Activated CD8-positive, alpha-beta memory T cell treated with anti-CD3 and anti-CD28 coated beads for 36 hours (primary cell): ENCODE measurements at regions not wholly inside any gene's neighbourhood (a gene's known extent, or its start where the extent isn't known, plus 50 kb on each side); places are given as distances from the start of the nearest gene placed in this dataset.
"Not testable (repeated sequence)": the region's sequence is repeated elsewhere in the genome, so short reads cannot be mapped to it uniquely, and the experiment has no call there.

Source experiments
- CTCF ChIA-PET: fragments of 350-600 bp; sonication (Branson Sonifier 250); formaldehyde crosslinking; loops from one replicate; lab custom pipeline; 2021; ENCODE audit warnings: antibody characterized with exemption; lab: Charles Lee
- POLR2A ChIA-PET: fragments of 350-600 bp; sonication (Branson Sonifier 250); formaldehyde crosslinking; loops from one replicate; lab custom pipeline; 2021; ENCODE audit warnings: antibody characterized with exemption; lab: Charles Lee

GRCh38 chr11:110347660-110348059 is 51.2 kb upstream of the RDX start:
- ChIA-PET POLR2A (no interaction called here), CTCF (no interaction called here)

- ChIA-PET POLR2A (interaction anchor here (0.8 to 1.6 kb wide), 3 partner anchors 20 to 24 kb away, joined by 3 to 18 read pairs (median 4); no protein-coding TSS in a partner anchor), CTCF (interaction anchor here (1.0 kb wide), 2 partner anchors 8 to 53 kb away, joined by 3 to 6 read pairs; partner anchors contain the start of gene RDX)
Observed at GRCh38 chr11:110349138-110349996, 53.0 kb upstream of the RDX start.

GRCh38 chr11:110349997-110350383 is 53.6 kb upstream of the RDX start:
- ChIA-PET POLR2A (interaction anchor here (1.0 to 1.6 kb wide), 2 partner anchors 21 to 22 kb away, joined by 4 to 18 read pairs; no protein-coding TSS in a partner anchor), CTCF (interaction anchor here (1.0 kb wide), 2 partner anchors 8 to 54 kb away, joined by 3 to 6 read pairs; partner anchors contain the start of gene RDX)

GRCh38 chr11:110355011-110355744 is 58.8 kb upstream of the RDX start:
- CTCF ChIA-PET, result interaction anchor here (0.6 to 1.0 kb wide), 2 partner anchors 18 to 154 kb away, joined by 3 read pairs; no protein-coding TSS in a partner anchor
- POLR2A ChIA-PET, result interaction anchor here (0.5 kb wide), 1 partner anchor 150 kb away, joined by 4 read pairs; no protein-coding TSS in a partner anchor

GRCh38 chr11:110356762-110357671 is 60.6 kb upstream of the RDX start:
- CTCF ChIA-PET, result interaction anchor here (0.8 to 1.3 kb wide), 2 partner anchors 8 to 156 kb away, joined by 3 read pairs; no protein-coding TSS in a partner anchor
- POLR2A ChIA-PET, result no interaction called here

GRCh38 chr11:110358336-110358735 is 61.9 kb upstream of the RDX start:
- POLR2A ChIA-PET, result interaction anchor here (0.7 kb wide), 1 partner anchor 1154 kb away, joined by 4 read pairs; no protein-coding TSS in a partner anchor
- CTCF ChIA-PET, result interaction anchor here (0.6 to 1.3 kb wide), 2 partner anchors 12 to 157 kb away, joined by 3 read pairs; no protein-coding TSS in a partner anchor

- CTCF ChIA-PET, POLR2A ChIA-PET: not testable (repeated sequence)
Observed at GRCh38 chr11:110360781-110361408, 64.5 kb upstream of the RDX start.

- CTCF ChIA-PET, result no interaction called here
- POLR2A ChIA-PET, result no interaction called here
Observed at GRCh38 chr11:110362971-110363509, 66.6 kb upstream of the RDX start.

GRCh38 chr11:110366291-110366690 is 63.5 kb upstream of the FDX1 start:
- POLR2A ChIA-PET, result interaction anchor here (0.5 kb wide), 1 partner anchor 81 kb away, joined by 6 read pairs; no protein-coding TSS in a partner anchor
- CTCF ChIA-PET, result no interaction called here

GRCh38 chr11:110367571-110367970 is 62.2 kb upstream of the FDX1 start:
- ChIA-PET CTCF (interaction anchor here (1.0 to 1.8 kb wide), 2 partner anchors 79 to 166 kb away, joined by 3 to 9 read pairs; no protein-coding TSS in a partner anchor), POLR2A (no interaction called here)

GRCh38 chr11:110371084-110371483 is 58.7 kb upstream of the FDX1 start:
- POLR2A ChIA-PET, result no interaction called here
- CTCF ChIA-PET, result no interaction called here

GRCh38 chr11:110373051-110373702 is 56.6 kb upstream of the FDX1 start:
- CTCF ChIA-PET, result interaction anchor here (1.0 kb wide), 1 partner anchor 62 kb away, joined by 3 read pairs; no protein-coding TSS in a partner anchor
- POLR2A ChIA-PET, result interaction anchor here (0.6 to 0.9 kb wide), 2 partner anchors 24 to 134 kb away, joined by 3 read pairs; no protein-coding TSS in a partner anchor

- CTCF ChIA-PET, result interaction anchor here (1.8 kb wide), 1 partner anchor 174 kb away, joined by 10 read pairs; no protein-coding TSS in a partner anchor
- POLR2A ChIA-PET, result no interaction called here
Observed at GRCh38 chr11:110374921-110375320, 54.8 kb upstream of the FDX1 start.

- CTCF ChIA-PET, result interaction anchor here (1.8 kb wide), 1 partner anchor 174 kb away, joined by 10 read pairs; no protein-coding TSS in a partner anchor
- POLR2A ChIA-PET, result no interaction called here
Observed at GRCh38 chr11:110375351-110375750, 54.4 kb upstream of the FDX1 start.

- POLR2A ChIA-PET, result no interaction called here
- CTCF ChIA-PET, result interaction anchor here (1.8 kb wide), 1 partner anchor 175 kb away, joined by 10 read pairs; no protein-coding TSS in a partner anchor
Observed at GRCh38 chr11:110376021-110376420, 53.7 kb upstream of the FDX1 start.

GRCh38 chr11:110376711-110377324 is 52.9 kb upstream of the FDX1 start:
- ChIA-PET POLR2A (no interaction called here), CTCF (interaction anchor here (1.0 to 1.5 kb wide), 4 partner anchors 83 to 177 kb away, joined by 3 to 12 read pairs (median 4); no protein-coding TSS in a partner anchor)
